HCT116 (cell line): ENCODE measurements at regions not wholly inside any gene's neighbourhood (a gene's known extent, or its start where the extent isn't known, plus 50 kb on each side); places are given as distances from the start of the nearest gene placed in this dataset.

Source experiments
- ATAC-seq: fragments of 200-7000 bp; cut with Tn5 transposase; 2 replicates; pipeline ENCODE4 v1.9.1; 2020; ENCODE audit warnings: mild to moderate bottlenecking, moderate library complexity
- BruUV-seq: library from RNA; stranded (reverse); fragments of 400-500 nt; replicated peaks from 2 replicates; lab custom pipeline; 2021; lab: Mats Ljungman, UMichigan
- CTCF ChIA-PET: fragments of 300-600 bp; sonication (Branson Sonifier 250); formaldehyde crosslinking; loops from one replicate; lab custom pipeline; 2021; ENCODE audit warnings: antibody characterized with exemption; lab: Charles Lee
- POLR2A ChIA-PET: fragments of 300-600, 350-600 bp; sonication (Branson Sonifier 250); formaldehyde crosslinking; loops from one replicate; lab custom pipeline; 2021; ENCODE audit warnings: antibody characterized with exemption; lab: Charles Lee
- RAD21 ChIA-PET, 2 experiments: fragments of 300-600 bp; sonication (Branson Sonifier 250); formaldehyde crosslinking; loops; one replicate each; lab custom pipeline; 2023; ENCODE audit warnings: low total read pairs in 2 of 2; ENCODE audit not compliant: uncharacterized antibody in 2 of 2, unreplicated experiment in 2 of 2, low non-redundant PET in 1 of 2; lab: Charles Lee
- DNase-seq: peaks from one replicate; pipeline ENCODE4 v3.0.0-alpha.2; 2010; ENCODE audit warnings: low read depth, low spot score
- H2AFZ ChIP-seq: fragments of 200-600 bp; shearing (Covaris generic), sonication (generic); 2 replicates; pipeline ENCODE4 v1.6.1; 2017; ENCODE audit warnings: low read depth, mixed run types, mixed read lengths, antibody characterized with exemption, low read length; ENCODE audit not compliant: poor library complexity, severe bottlenecking
- H3K27ac ChIP-seq: 2 replicates; pipeline ENCODE4 v1.5.1; 2012; ENCODE audit warnings: low read depth, low read length
- H3K27me3 ChIP-seq: fragments of 200-600 bp; sonication (generic); 2 replicates; pipeline ENCODE4 v1.6.1; 2016; ENCODE audit warnings: mixed run types, low read length, mixed read lengths; ENCODE audit not compliant: insufficient read depth
- H3K36me3 ChIP-seq, 2 experiments: fragments of 200-500 bp in 1 of 2; fragments of 200-600 bp in 1 of 2; sonication (Bioruptor generic) in 1 of 2; sonication (generic) in 1 of 2; 2 replicates each; pipeline versions ENCODE4 v1.5.1 to v1.6.1; 2014 to 2016; ENCODE audit warnings: low read length in 2 of 2, inconsistent platforms in 1 of 2, mixed read lengths in 1 of 2, mixed run types in 1 of 2; ENCODE audit not compliant: insufficient read depth in 2 of 2, control insufficient read depth in 1 of 2
- H3K4me1 ChIP-seq, 2 experiments: fragments of 200-600 bp in 1 of 2; sonication (generic) in 1 of 2; 2 replicates each; pipeline versions ENCODE4 v1.5.1 to v1.6.1; 2012 to 2017; ENCODE audit warnings: low read length in 2 of 2, inconsistent platforms in 1 of 2, mild to moderate bottlenecking in 1 of 2, mixed read lengths in 1 of 2, mixed run types in 1 of 2, moderate library complexity in 1 of 2; ENCODE audit not compliant: insufficient read depth in 2 of 2, control insufficient read depth in 1 of 2
- H3K4me2 ChIP-seq: fragments of 200-600 bp; sonication (generic); 2 replicates; pipeline ENCODE4 v1.6.1; 2017; ENCODE audit warnings: mixed run types, low read length, mixed read lengths
- H3K4me3 ChIP-seq, 2 experiments: fragments of 200-600 bp in 1 of 2; sonication (generic) in 1 of 2; replicated peaks in 1 of 2; 2 replicates each; pipeline ENCODE4 v1.5.1; 2011 to 2016; ENCODE audit warnings: low read length in 2 of 2, control low read depth in 1 of 2, low read depth in 1 of 2, mild to moderate bottlenecking in 1 of 2, mixed read lengths in 1 of 2, mixed run types in 1 of 2
- H3K79me2 ChIP-seq: fragments of 200-600 bp; sonication (generic); 2 replicates; pipeline ENCODE4 v1.6.1; 2017; ENCODE audit warnings: mild to moderate bottlenecking, mixed run types, low read length, moderate library complexity, mixed read lengths; ENCODE audit not compliant: insufficient read depth
- H3K9ac ChIP-seq: fragments of 200-600 bp; sonication (generic); 2 replicates; pipeline ENCODE4 v1.6.1; 2016; ENCODE audit warnings: low read length, mixed read lengths
- H3K9me2 ChIP-seq: fragments of 200-600 bp; sonication (generic), shearing (Covaris generic); 2 replicates; pipeline ENCODE4 v1.6.1; 2017; ENCODE audit warnings: mixed run types, mild to moderate bottlenecking, moderate library complexity; ENCODE audit not compliant: insufficient read depth
- H3K9me3 ChIP-seq, 2 experiments: fragments of 200-500 bp in 1 of 2; fragments of 200-600 bp in 1 of 2; sonication (Bioruptor generic) in 1 of 2; sonication (generic) in 1 of 2; 2 replicates each; pipeline ENCODE4 v1.6.1; 2014 to 2017; ENCODE audit warnings: low read length in 2 of 2, mixed read lengths in 2 of 2, inconsistent platforms in 1 of 2, low read depth in 1 of 2, mild to moderate bottlenecking in 1 of 2, mixed run types in 1 of 2, moderate library complexity in 1 of 2; ENCODE audit not compliant: control insufficient read depth in 1 of 2, insufficient read depth in 1 of 2
- H4K20me1 ChIP-seq: fragments of 200-600 bp; sonication (generic), shearing (Covaris generic); 2 replicates; pipeline ENCODE4 v1.6.1; 2017; ENCODE audit warnings: mixed run types, mild to moderate bottlenecking, moderate library complexity; ENCODE audit not compliant: insufficient read depth
- POLR2AphosphoS5 ChIP-seq: IDR thresholded peaks from 2 replicates; pipeline ENCODE4 v1.6.1; 2011; ENCODE audit warnings: mild to moderate bottlenecking, low read depth, low read length, moderate library complexity
- ZNF274 ChIP-seq: fragments of 200-500 bp; sonication (Bioruptor generic); IDR thresholded peaks from 2 replicates; pipeline ENCODE4 v1.6.1; 2014; ENCODE audit warnings: mild to moderate bottlenecking, low read depth, low read length, inconsistent platforms
- intact Hi-C: fragments of 100-400 bp; cut with micrococcal nuclease; formaldehyde crosslinking; loops from 2 replicates; pipeline ENCODE4 v1.10.0; 2022
- TF ChIP-seq, protein P1 (sequence below): IDR thresholded peaks from 2 replicates; pipeline ENCODE4 v1.6.1; 2012
- TF ChIP-seq, protein P2 (sequence below): IDR thresholded peaks from 2 replicates; pipeline ENCODE4 v1.6.1; 2012; ENCODE audit warnings: low read depth

DNA sequence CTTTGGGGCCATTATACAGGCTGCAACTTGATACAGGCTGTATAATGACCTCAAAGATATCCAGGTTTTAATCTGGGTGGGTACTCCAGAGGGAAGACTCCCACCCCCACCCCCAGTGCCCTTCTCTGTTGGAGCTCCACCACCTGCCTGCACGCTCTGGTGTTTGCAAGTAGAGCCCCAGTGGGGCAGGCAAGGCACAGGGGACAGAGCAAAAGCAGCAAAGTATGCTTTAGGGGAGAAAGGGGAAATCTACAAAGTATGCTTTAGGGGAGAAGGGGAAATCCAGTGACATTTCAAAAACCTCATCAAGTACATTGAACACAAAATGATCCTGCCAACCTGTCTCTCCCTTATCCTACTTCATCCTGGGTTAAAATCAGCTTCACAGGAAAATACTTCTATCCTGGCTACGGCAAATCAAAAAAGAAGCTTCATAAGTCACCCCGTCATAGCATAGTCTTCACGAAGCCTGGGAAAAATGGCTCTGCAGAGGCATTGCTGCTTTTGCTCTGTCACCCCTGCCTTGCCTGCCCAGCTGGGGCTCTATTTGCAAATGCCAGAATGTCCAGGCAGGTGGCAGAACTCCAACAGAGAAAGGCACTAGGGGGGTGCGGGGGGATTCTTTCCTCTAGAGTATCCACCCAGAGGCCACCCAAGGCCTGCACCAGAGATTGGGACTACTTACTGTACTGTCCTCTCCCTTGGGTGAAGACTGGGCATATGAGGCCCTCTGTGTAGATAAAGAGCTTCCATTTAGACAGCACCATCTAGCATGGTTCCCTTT, 60.9 kb upstream of the ATP11B start:
- H3K9me3 ChIP-seq, result no peaks in the 10 kb centered on the region
- H3K9me2 ChIP-seq, result no peaks in the 10 kb centered on the region
- H4K20me1 ChIP-seq, result no peaks in the 10 kb centered on the region
- POLR2A ChIA-PET, result interaction anchor here (0.8 kb wide), 1 partner anchor 8 kb away, joined by 3 read pairs; no protein-coding TSS in a partner anchor
- no TSS peak for BruUV-seq
- H3K79me2 ChIP-seq, result no peaks in the 10 kb centered on the region
- TF ChIP-seq POLR2AphosphoS5 (no peak), ZNF274 (no peak)
- TF ChIP-seq, protein P1, sequence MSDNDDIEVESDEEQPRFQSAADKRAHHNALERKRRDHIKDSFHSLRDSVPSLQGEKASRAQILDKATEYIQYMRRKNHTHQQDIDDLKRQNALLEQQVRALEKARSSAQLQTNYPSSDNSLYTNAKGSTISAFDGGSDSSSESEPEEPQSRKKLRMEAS, result no peak
- TF ChIP-seq, protein P2, sequence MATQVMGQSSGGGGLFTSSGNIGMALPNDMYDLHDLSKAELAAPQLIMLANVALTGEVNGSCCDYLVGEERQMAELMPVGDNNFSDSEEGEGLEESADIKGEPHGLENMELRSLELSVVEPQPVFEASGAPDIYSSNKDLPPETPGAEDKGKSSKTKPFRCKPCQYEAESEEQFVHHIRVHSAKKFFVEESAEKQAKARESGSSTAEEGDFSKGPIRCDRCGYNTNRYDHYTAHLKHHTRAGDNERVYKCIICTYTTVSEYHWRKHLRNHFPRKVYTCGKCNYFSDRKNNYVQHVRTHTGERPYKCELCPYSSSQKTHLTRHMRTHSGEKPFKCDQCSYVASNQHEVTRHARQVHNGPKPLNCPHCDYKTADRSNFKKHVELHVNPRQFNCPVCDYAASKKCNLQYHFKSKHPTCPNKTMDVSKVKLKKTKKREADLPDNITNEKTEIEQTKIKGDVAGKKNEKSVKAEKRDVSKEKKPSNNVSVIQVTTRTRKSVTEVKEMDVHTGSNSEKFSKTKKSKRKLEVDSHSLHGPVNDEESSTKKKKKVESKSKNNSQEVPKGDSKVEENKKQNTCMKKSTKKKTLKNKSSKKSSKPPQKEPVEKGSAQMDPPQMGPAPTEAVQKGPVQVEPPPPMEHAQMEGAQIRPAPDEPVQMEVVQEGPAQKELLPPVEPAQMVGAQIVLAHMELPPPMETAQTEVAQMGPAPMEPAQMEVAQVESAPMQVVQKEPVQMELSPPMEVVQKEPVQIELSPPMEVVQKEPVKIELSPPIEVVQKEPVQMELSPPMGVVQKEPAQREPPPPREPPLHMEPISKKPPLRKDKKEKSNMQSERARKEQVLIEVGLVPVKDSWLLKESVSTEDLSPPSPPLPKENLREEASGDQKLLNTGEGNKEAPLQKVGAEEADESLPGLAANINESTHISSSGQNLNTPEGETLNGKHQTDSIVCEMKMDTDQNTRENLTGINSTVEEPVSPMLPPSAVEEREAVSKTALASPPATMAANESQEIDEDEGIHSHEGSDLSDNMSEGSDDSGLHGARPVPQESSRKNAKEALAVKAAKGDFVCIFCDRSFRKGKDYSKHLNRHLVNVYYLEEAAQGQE, result no peak
- DNase-seq (no peak), ATAC-seq (no peak)
- H3K27me3 ChIP-seq, result no peaks in the 10 kb centered on the region
- H3K36me3 ChIP-seq, result no peaks in the 10 kb centered on the region
- no peak overlapping the region for H2AFZ ChIP-seq
- no peak overlapping the region for H3K4me3 ChIP-seq
- intact Hi-C loops, result no loop called here
- H3K4me2 ChIP-seq, result no peak overlapping the region
- H3K27ac ChIP-seq, result no peak overlapping the region
- RAD21 ChIA-PET, result no interaction called here
- CTCF ChIA-PET, result no interaction called here
- no peak overlapping the region for H3K9ac ChIP-seq
- H3K4me1 ChIP-seq, result peaks cover 2 to 8% of the 10 kb centered on the region in 2 experiments; a peak in 2 of 4 replicates
